GM19455 (cell line): ENCODE measurements at regions not wholly inside any gene's neighbourhood (a gene's known extent, or its start where the extent isn't known, plus 50 kb on each side); places are given as distances from the start of the nearest gene placed in this dataset.
"Not testable (repeated sequence)": the region's sequence is repeated elsewhere in the genome, so short reads cannot be mapped to it uniquely, and the experiment has no call there.

Source experiments
- ATAC-seq: cut with Tn5 transposase; IDR thresholded peaks from one replicate; pipeline ENCODE4 v1.9.1; 2021; ENCODE audit not compliant: unreplicated experiment

GRCh38 chr10:121265360-121266123 is 332.7 kb downstream of the FGFR2 start:
- ATAC-seq = no peak

DNA sequence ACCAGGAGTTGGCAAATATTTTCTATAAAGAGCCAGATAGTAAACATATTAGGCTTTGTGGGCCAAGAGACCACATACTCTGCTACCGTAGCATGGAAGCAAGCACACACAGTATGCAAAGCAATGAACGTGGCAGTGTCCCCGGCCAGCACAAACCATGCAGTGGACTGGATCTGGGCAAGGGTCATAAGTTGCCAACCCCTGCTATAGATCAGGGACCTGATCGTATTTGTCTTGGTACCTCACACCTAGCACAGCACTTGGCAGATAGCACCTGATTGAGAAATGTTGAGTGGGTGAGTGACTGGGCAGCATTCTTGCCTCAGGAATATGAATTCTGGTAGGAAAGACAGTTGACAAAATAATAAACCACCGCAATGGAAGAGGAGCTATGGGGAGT is 331.9 kb downstream of the FGFR2 start:
- ATAC-seq = no peak

DNA sequence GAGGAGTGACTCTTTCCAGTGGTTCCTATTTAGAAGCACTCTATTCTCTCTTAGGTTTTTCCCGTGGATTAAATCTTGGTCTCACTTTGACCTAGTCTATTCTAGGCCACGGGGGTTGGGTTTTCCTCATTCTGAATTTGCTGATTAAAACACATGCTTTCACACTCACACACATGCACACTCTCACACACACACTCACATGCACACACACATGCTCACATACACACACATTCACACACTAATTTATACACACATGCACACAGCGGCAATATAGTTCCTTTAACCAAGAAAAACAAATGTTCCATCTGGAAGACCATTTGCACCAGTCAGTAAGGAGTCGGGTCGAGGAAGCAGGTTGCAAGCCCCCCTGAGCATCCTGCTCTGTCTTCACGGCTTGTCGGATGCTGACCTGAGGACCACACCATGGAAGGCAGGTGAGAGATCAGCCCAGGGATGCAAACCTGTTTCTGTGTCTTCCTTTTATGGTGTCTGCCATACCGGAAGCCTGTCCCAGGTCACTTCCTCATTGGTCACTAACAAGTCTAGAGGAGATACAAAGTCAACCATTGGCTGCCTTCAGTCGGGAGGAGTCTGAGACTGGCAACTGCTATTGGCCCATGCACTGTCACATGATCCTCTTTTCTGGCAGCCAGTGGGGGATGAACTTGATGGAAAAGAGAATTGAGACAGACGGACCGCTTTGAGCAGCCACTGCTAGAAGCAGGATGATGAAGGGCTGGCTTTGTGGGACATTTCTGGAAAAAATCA is 330.8 kb downstream of the FGFR2 start:
- ATAC-seq = no peak

DNA sequence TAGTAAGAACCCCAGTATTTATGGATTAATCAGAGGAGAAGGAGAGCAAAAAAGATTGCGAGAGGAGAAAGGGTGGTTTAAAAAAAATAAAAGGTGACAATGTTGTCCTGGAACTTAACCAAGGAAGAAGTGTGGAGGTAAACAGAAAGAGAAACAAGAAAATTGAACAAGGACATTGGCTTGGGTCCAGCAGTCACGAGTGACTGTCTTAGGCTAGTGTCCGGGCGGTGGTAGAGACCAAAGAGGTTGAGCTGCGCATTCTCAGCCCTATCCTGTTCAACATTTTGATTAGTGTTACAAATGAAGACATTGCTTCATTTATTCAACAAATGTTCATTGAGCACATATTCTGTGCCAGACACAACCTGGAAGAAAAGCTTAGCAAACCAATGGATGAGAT is 329.9 kb downstream of the FGFR2 start:
- ATAC-seq = no peak

- ATAC-seq = no peak
Observed at GRCh38 chr10:121268863-121269432, 329.3 kb downstream of the FGFR2 start.

- ATAC-seq = no peak
Observed at GRCh38 chr10:121270906-121271305, 327.3 kb downstream of the FGFR2 start.

DNA sequence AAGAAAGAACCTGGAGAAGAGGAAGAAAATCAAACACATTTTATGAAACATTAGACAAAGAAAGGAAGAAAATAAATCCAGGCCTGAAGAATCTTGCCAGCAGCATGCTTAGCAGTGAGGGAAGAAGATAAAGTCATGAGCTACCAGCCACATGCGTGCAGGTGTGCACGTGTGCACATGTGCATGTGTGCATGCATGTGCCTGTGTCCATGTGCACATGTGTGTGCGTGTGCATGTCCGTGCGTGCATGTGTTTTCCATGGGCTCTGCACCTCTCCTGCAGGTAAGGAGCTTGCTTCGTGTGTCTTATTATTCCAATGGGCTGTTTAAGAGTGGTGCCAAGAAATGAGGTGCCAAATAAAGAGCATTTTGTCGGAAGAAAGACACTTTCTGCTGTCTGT is 322.2 kb downstream of the FGFR2 start:
- no peak for ATAC-seq

- ATAC-seq = no peak
Observed at GRCh38 chr10:121276822-121277221, 321.4 kb downstream of the FGFR2 start.

- not testable (repeated sequence) for ATAC-seq
Observed at GRCh38 chr10:121278386-121278785, 319.9 kb downstream of the FGFR2 start.

DNA sequence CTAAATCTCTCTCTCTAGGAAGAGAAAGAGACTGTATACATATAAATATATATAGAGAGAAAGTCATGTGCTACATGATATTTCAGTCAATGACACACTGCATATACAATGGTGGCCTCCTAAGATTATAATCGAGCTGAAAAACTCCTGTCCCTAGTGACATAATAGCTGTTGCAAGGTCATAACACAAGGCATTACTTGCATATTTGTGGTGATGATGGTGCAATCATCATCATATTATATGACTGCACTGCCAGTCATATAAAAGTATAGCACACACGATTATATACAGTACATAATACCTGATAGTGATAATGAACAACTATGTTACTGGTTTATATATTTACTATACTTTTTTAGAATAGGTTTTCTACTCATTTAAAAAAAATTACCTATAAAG is 316.7 kb downstream of the FGFR2 start:
- no peak for ATAC-seq

GRCh38 chr10:121282264-121282663 is 316.0 kb downstream of the FGFR2 start:
- no peak for ATAC-seq

GRCh38 chr10:121282797-121283515 is 315.3 kb downstream of the FGFR2 start:
- no peak for ATAC-seq

- no peak for ATAC-seq
Observed at GRCh38 chr10:121284936-121285335, 313.3 kb downstream of the FGFR2 start.

DNA sequence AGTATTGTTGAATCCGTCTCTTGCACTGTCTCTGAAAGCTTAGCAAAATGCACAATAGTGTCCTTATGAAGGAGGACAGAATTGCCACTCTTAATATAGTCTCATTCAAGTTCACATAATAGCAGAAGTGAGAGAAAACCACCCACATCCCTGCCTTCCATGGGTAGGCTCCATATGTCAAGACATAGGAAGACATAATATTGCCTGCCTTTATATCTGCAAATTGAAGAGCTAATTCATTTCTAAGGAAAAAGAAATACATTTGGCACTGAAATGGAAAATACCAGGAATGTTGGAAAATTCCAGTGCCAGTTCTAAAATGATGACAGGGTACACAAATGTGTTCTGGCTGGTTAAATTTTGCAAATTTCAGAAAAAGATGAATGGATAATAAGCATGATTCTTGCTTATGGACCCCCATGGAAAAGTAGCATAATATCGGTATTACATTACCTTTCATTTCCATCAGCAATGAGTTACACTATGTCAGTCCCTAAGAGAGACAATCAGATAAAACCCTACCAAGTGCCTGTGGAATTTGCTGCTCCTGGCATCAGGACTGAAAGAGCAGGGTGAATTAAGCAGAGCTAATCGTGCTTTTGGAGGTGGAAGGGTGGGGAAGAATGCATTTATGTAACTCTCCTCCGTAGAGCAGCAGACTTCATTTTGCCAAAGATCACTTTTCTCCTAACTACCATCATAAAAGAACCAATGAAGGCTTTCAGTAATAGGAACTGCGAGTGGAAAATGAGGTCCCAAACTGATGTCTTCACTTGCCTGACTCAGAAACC is 312.6 kb downstream of the FGFR2 start:
- no peak for ATAC-seq

DNA sequence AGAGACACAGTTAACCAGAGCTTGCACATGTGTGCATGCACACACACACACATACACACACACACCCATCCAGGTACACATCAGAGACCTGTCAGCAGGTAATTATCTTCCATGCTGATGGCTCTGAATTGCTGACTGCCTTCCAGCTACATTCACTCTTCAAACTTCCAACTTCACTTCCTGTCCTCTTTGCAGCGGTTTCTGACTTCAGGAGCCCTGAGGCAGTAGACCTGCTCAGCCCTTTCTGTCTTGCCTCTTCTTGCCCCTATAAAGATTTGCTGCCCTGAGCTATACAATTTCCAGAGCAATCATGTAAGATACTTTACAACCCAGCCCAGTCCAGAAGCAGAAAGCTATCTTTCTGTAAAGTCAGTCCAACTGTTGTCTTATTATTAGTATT is 310.2 kb downstream of the FGFR2 start:
- no peak for ATAC-seq

DNA sequence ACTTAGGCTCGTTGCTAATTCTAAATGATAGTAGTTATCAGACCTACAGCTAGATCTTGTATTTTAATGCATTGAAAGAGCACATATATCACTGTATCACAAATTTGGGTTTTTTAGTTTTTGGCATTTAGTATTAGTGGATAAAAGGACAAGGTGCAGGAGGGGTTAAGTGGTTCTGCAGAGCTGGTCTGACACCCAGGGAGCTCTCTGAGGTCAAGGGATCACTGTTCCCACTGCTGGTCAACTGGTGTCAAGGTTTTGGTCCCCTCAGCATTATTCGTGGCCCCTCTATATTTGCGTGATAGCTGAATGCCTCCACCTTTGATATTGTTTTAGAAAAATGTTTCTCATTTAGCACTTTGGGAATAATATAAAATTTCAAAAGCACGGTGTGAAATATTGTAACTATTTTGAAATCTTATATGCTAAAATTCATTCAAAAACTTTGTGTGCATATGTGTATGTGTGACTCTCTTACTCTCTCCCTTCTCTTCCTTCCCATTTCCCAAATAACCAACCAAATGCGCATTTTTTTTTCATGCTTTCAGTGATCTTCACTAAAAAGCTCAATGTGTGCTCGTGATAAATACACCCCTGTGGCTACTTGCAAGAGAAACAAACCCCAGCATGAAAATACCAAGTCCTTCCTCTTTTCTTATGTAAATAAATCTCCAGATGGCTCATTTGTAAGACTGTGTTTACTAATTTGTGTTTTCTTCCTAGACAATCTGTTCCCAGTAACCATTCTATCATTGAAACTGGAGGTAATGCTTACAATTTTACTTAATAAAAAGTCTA is 309.2 kb downstream of the FGFR2 start:
- no peak for ATAC-seq

- no peak for ATAC-seq
Observed at GRCh38 chr10:121289800-121290199, 308.4 kb downstream of the FGFR2 start.

- ATAC-seq = no peak
Observed at GRCh38 chr10:121290674-121291073, 307.6 kb downstream of the FGFR2 start.

GRCh38 chr10:121291376-121291775 is 306.9 kb downstream of the FGFR2 start:
- no peak for ATAC-seq

GRCh38 chr10:121291823-121292222 is 306.4 kb downstream of the FGFR2 start:
- no peak for ATAC-seq
